Loucy (cell line): ENCODE measurements at regions not wholly inside any gene's neighbourhood (a gene's known extent, or its start where the extent isn't known, plus 50 kb on each side); places are given as distances from the start of the nearest gene placed in this dataset.

Experiments used
- CTCF ChIP-seq: fragments of 200-600 bp; sonication (generic); conservative IDR thresholded peaks from 2 replicates; pipeline ENCODE4 v1.5.1; 2014; ENCODE audit warnings: mild to moderate bottlenecking, antibody characterized with exemption, low read length
- EZH2phosphoT487 ChIP-seq: fragments of 200-600 bp; IDR thresholded peaks from 2 replicates; pipeline ENCODE4 v1.6.1; 2018; ENCODE audit warnings: antibody characterized with exemption, mild to moderate bottlenecking, moderate library complexity, borderline replicate concordance

GRCh38 chr2:17135619-17136018, 382.6 kb downstream of the RAD51AP2 start:
- TF ChIP-seq CTCF (no peak), EZH2phosphoT487 (no peak)
